Fibroblast of skin of scalp (primary cell): ENCODE measurements at regions not wholly inside any gene's neighbourhood (a gene's known extent, or its start where the extent isn't known, plus 50 kb on each side); places are given as distances from the start of the nearest gene placed in this dataset.

Source experiments
- DNase-seq: peaks from one replicate; pipeline ENCODE4 v3.0.0-alpha.2; 2013

DNA sequence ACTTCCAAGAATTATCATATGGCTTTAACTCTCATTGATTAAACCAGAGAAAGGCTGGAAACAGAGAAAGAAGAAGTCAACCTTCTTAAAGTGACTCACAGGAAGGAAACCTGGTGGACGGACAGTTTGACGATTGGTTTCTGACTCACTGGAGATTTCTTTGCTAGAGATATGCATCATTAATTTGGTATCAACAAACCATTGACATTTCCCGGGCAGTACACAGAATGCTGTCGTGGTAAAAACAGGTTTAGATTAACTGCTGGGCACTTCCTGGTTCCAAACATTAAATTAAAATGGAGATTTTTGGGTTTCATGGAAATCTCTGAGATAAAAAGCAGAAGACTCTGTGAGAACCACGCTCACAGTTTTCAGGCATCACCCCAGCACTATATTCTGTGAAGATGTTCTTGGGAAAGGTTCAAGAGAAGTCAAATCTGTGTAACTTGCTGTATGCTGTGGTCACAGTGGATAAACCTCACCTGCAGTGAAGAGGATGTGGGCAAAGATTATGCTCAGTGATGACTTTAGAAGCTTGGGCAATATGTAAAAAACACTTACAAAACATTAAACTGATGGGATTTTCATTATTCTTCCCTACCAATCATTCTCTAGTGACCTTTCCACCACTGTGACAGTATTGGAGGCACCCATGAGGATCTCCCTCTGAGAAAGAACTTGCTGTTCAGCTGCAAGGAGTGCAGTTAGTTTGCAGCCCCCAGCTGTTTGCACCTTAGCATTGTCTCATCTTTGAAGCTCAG is 61.1 kb upstream of the CD44 start:
- peak; percentile 46 for DNase-seq

DNA sequence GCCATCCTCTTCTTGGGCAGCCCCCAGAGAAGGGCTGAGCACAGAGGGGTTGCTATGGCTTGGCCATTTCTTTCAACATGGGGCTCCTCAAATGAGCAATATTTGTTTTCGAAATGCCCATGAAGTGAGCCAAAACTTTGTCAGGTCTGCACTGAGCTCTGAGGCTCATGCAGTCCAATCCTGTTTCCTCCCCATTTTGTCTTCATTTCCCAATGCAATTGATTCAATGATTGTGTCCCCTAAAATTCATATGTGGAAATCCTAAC is 60.6 kb upstream of the CD44 start:
- DNase-seq: no peak

DNA sequence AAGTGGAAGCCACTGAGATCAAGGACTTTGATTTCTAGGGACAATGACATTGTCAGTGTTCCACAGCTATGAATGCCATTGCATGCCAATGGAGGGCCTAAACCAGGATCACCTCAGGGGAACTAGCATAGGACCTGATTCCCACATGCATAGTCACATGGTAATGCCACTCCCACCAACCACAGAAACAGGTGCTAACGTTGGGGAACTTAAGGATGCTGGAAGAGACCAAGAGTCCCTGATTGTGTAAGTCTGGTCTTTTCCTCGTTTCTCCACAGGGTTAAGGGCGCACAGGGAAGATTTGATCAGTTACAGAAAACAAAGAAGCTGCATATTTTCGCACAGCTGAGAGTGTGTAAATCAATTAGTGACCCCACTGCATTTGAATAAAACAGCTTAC is 59.4 kb upstream of the CD44 start:
- DNase-seq: no peak

DNA sequence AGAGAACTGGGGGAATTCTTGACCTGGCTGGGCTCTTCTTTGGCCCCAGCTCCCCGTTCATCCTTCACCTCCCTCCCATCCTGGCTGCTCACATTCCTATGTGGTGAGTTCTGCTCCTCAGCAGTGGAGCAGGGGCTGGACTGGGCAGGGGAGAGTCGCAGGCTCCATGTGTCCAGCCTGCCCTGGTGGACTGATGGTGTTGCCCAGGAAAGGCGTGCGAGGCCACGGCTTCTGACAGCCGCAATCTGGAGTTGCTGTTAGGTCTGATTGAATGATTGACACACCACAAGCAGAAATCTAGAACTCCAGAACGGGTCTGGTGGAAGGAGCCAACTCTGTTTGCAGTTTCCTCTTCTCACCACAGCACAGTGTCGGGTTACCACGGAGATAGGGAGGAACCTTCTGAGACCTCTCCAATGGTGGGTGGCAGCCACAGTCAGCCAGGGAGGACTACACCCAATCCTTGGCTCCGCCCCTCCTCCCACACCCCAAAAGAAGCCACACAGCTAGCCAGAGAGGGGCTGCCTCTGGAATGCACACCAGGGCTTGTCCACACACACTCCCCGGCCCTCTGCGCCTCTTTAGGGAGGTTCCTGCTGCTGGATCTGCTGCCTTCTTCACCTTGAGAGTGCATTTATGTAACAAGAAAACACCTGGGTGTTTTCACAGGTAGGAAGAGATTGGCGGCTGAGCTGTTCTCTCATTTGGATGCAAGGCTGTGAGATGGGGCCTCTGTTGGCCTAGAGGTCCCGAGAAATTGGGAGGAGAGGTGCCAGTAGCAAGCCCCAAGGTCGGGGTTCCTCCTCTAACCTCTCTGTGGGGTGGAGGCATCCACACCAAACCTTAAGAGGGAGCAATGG is 56.4 kb upstream of the CD44 start:
- DNase-seq: peak; percentile 90

DNA sequence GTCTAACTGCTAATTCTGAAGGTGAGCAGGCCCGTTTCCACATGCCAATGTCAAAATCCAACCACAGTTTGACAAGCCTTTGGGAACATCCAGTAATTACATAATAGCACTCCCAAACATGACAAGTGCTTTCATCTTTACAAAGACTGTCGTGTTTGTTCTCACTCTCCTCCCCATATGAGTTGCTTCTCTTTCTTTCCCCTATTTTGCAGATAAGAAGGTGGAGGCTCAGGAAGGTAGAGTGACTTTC is 55.9 kb upstream of the CD44 start:
- DNase-seq: no peak

DNA sequence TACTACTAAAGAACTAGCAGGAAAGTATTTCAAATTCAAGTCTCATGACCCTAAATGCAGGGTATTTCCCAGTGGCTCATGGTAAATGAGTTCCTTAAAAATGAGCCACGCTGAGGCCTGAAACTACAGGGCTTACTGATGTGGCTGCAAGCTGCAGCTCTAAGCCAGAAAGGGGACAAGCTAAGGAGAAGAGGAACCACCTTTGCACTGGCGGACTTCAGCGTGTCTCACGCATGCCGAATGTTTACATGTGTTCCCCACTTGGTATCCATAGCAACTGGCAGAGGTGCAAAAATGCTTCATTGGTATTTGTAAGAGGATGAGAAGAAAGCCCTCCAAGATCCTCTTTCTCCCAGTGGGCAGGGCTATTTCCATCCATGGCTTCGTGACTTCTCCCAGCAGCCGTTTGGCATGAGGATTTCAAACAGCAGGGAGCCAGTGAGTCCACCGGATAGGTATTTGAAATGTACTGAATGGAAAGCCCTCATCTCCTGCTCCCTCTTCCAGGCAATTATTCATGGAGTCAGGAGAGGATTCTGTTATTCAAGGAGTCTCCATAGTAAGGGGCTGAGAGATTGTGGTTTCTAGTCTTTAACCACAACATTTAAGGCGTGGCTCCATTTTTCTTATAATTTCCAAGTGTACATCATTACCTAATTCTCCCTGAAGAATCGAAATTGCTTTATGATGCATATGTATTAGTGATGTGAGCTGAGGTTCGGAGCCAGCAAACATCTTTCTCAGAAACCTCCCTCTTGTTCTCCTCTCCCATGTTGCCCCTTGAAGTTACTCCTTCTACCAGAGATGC is 55.3 kb upstream of the CD44 start:
- DNase-seq: peak; percentile 100

DNA sequence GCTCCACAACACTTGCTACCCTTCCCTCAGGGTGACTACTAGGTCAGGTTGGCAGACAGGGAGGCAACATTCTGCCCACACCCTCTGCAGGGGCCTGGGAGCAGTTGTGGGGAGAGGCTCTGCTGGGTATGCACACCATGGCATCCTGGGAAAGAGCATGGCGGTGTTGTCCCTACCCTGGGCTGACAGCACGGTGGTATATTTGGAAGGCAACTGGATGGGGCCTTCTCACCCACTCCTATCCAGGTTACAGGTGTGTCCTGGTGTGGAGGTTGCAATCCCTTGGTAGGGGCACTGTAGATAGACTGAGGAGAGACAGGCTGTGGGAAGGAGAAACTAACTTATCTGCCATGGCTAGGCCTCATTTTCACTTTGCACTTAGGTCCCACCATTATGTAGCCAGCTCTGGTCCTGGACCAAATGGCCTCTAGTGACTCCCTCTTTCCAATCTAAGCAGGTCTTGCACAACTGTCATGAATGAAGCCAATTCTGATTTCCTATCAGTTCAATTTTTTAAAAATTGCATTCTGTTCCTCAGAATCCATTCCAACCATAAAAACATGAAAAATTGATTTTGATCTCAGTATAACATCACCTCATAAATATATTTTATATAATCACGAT is 54.0 kb upstream of the CD44 start:
- no peak for DNase-seq

DNA sequence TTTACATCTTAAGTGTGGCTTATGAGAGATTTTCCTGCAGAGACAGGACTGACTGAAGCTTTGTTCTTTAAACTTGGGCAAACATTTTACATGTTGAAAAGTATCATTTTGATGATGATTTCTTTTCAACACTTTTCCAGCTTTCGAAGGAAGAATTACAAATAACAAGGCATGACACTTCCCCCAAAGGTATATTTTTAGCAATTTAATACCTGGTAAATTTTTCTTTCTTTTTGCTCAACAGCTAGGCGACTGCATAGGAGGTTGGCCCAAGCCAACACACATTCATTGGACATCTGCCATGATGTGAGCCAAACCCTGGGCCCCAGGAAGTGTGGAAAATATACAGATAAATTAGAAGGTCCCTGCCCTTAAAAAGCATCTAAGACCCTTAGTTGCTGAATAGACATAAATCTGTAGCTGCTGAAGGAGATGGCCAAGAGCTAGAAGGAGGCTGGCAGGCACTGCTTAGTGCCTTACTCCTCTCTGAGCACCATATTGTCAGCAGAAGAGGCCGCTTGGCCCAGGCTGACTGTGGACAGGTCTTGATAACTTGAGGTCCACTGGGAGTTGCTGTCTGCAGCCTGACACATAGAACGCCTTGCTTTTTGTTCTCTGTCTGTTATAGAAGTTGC is 53.3 kb upstream of the CD44 start:
- no peak for DNase-seq

DNA sequence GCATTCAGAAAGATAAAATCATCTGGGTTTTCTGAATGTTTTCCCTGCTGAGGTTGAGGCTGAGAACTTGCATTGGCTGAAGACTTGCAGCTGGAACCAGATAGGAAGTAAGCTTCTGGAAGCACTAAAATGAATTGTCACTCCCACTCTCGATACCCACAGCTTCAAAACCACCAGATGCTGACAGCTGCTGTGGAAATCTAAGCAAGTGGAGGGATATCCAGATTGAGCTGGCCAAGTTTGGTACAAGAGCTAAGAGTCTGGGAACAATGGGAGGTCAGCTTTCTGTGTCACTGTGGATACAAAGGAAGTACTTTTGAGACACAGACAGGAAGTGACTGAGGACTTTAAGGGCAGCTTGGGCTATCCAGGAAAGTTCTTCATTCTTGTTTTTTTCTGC is 51.3 kb upstream of the CD44 start:
- no peak for DNase-seq

DNA sequence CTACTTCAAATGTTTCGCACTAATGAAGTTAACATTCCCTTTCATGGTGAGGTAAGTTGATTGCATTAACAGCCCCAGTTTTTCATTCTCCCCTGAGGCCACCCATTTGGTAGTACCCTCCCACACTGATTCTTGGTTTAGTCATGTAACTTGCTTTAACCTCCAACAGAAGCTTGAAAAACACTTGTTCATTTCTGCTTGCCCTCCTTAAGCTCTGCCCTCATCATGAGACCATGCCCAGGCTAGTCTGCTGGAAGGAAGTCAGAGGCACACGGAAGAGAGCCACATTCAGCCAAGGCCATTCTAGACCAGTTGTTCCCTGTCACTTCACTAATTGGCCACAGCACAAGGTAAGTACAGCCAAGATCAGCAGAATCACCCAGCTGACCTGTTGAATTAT is 50.7 kb upstream of the CD44 start:
- DNase-seq: no peak

DNA sequence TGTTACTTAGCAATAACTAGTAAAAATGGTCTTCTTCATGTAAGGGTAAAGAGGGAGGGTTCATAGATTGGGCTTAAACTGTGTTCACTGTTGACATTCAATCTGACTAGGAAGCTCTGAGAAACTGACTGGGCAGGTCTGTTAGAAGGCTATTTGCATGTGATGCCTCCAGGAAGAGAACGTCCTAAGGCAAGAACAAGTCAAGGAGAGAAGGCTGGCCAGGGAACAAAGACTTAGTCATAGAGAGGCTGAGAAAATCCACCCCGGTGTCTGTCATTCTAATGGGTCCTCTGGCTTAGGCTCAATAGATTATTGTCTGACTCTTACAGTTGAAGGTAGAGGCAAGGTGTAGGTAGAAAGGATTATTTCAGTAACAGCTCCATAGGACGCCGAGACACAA is 50.3 kb upstream of the CD44 start:
- DNase-seq: no peak
